A673 (cell line): ENCODE measurements at regions not wholly inside any gene's neighbourhood (a gene's known extent, or its start where the extent isn't known, plus 50 kb on each side); places are given as distances from the start of the nearest gene placed in this dataset.

Experiments used
- EZH2 ChIP-seq: fragments of 200-600 bp; sonication (generic); IDR thresholded peaks from 2 replicates; pipeline ENCODE4 v1.6.1; 2017; ENCODE audit warnings: borderline replicate concordance, low read depth, mild to moderate bottlenecking, mixed read lengths, antibody characterized with exemption, low read length; ENCODE audit not compliant: poor library complexity, severe bottlenecking
- TF ChIP-seq, protein P1 (sequence below): fragments of 300-800, 200-600 bp; sonication (generic); conservative IDR thresholded peaks from 2 replicates; pipeline ENCODE4 v1.5.1; 2017; ENCODE audit warnings: low read depth, mild to moderate bottlenecking, antibody characterized with exemption, low read length, moderate library complexity, mixed read lengths

DNA sequence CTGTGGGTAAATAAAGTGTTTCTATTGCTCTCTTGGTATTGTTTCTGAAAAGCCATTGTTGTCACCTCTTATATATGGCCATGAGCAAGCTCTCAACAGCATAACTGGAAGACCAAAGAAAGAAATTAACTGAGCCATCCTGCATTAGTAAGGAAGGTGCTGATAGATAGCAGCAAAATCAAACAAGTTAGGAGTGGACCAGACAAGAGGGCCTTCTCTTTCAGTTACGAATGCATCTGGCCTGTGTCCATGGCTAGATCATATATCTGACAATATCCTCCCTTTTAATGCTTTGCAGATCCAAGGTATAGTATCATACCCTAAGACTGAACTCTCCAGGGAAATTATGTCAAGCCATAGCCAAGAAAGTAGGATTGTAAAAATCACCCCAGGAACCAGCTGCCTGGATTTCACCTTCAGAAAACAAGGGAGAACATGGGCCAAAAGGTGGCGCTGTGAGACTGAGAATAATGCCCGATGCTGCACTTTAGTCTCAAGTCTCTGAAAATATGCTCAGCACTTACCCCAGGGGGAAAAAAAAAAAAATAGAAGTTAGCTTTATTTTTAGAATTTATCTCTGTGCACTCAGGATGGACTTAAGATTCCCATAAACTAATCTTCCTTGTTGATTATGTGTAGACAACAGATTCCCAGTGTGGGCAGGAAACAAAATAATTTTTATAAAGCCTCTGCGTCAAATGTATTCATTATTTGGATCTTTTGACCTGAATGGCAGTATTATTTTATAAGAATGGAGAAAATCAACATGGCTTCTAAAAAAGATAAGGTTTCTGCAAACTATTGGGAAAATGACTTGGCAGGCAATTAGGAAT lies 415.1 kb downstream of the ETS1 start:
- TF ChIP-seq EZH2, result no peak
- TF ChIP-seq, protein P1, sequence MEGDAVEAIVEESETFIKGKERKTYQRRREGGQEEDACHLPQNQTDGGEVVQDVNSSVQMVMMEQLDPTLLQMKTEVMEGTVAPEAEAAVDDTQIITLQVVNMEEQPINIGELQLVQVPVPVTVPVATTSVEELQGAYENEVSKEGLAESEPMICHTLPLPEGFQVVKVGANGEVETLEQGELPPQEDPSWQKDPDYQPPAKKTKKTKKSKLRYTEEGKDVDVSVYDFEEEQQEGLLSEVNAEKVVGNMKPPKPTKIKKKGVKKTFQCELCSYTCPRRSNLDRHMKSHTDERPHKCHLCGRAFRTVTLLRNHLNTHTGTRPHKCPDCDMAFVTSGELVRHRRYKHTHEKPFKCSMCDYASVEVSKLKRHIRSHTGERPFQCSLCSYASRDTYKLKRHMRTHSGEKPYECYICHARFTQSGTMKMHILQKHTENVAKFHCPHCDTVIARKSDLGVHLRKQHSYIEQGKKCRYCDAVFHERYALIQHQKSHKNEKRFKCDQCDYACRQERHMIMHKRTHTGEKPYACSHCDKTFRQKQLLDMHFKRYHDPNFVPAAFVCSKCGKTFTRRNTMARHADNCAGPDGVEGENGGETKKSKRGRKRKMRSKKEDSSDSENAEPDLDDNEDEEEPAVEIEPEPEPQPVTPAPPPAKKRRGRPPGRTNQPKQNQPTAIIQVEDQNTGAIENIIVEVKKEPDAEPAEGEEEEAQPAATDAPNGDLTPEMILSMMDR, result peak; percentile 91
